Peyer's patch (tissue), 4 donors: ENCODE measurements at regions not wholly inside any gene's neighbourhood (a gene's known extent, or its start where the extent isn't known, plus 50 kb on each side); places are given as distances from the start of the nearest gene placed in this dataset.

Experiments
- DNase-seq, 3 donors: peaks; one replicate each; pipeline ENCODE4 v3.0.0-alpha.2; 2017 to 2019
- H3K27ac ChIP-seq, 4 donors: fragments of 200-600 bp; sonication (generic); one replicate each; pipeline ENCODE4 v1.5.1; 2016 to 2019
- H3K27me3 ChIP-seq, 2 donors: fragments of 200-600 bp; sonication (generic); one replicate each; pipeline ENCODE4 v1.5.1; 2019
- H3K36me3 ChIP-seq, 3 donors: fragments of 200-600 bp; sonication (generic); one replicate each; pipeline ENCODE4 v1.5.1; 2016 to 2019
- H3K4me1 ChIP-seq, 4 donors: fragments of 200-600 bp; sonication (generic); one replicate each; pipeline ENCODE4 v1.5.1; 2016 to 2019
- H3K4me3 ChIP-seq, 4 donors: fragments of 200-600 bp; sonication (generic); 1 replicate in 3 of 4; 2 replicates in 1 of 4; pipeline ENCODE4 v1.5.1; 2016 to 2019; ENCODE audit warnings: mild to moderate bottlenecking in 1 of 4
- H3K9me3 ChIP-seq, 4 donors: fragments of 200-600 bp; sonication (generic); one replicate each; pipeline ENCODE4 v1.5.1; 2016 to 2019; ENCODE audit warnings: mild to moderate bottlenecking in 1 of 4
- CTCF ChIP-seq, 6 experiments: fragments of 450-650 bp in 4 of 6; fragments of 200-600 bp in 2 of 6; sonication (generic) in 1 of 6; IDR thresholded peaks; one replicate each; pipeline ENCODE4 v1.5.1; 2017 to 2019; ENCODE audit warnings: antibody characterized with exemption in 6 of 6, mild to moderate bottlenecking in 3 of 6, moderate library complexity in 1 of 6
- POLR2A ChIP-seq, 2 donors: fragments of 450-650 bp; IDR thresholded peaks; one replicate each; pipeline ENCODE4 v1.5.1; 2017; ENCODE audit warnings: antibody characterized with exemption in 2 of 2, mild to moderate bottlenecking in 2 of 2, moderate library complexity in 2 of 2

GRCh38 chrX:95612350-95612749 lies 1072.3 kb upstream of the DIAPH2 start:
- Histone ChIP-seq H3K27me3 (no peaks in the 10 kb centered on the region), H3K9me3 (no peaks in the 10 kb centered on the region), H3K36me3 (no peaks in the 10 kb centered on the region), H3K4me3 (no peak overlapping the region), H3K4me1 (no peaks in the 10 kb centered on the region), H3K27ac (no peak overlapping the region)
- no peak for TF ChIP-seq POLR2A (IDR thresholded peaks at IDR 0.05)
- TF ChIP-seq CTCF (IDR thresholded peaks at IDR 0.05): no peak
- DNase-seq: no peak

GRCh38 chrX:95622200-95622599 lies 1062.4 kb upstream of the DIAPH2 start:
- H3K9me3 ChIP-seq: no peaks in the 10 kb centered on the region
- H3K36me3 ChIP-seq: no peaks in the 10 kb centered on the region
- H3K4me3 ChIP-seq: no peak overlapping the region
- H3K4me1 ChIP-seq: no peaks in the 10 kb centered on the region
- TF ChIP-seq POLR2A (IDR thresholded peaks at IDR 0.05) (no peak), CTCF (IDR thresholded peaks at IDR 0.05) (no peak)
- H3K27me3 ChIP-seq: no peaks in the 10 kb centered on the region
- H3K27ac ChIP-seq: no peak overlapping the region
- no peak for DNase-seq

GRCh38 chrX:95626748-95627147 lies 1057.9 kb upstream of the DIAPH2 start:
- Histone ChIP-seq H3K9me3 (no peaks in the 10 kb centered on the region), H3K4me1 (no peaks in the 10 kb centered on the region), H3K36me3 (no peaks in the 10 kb centered on the region), H3K27ac (no peak overlapping the region), H3K27me3 (no peaks in the 10 kb centered on the region), H3K4me3 (no peak overlapping the region)
- DNase-seq: no peak
- TF ChIP-seq CTCF (IDR thresholded peaks at IDR 0.05) (no peak), POLR2A (IDR thresholded peaks at IDR 0.05) (no peak)

- no peaks in the 10 kb centered on the region for H3K36me3 ChIP-seq
- no peaks in the 10 kb centered on the region for H3K4me1 ChIP-seq
- H3K27me3 ChIP-seq: no peaks in the 10 kb centered on the region
- H3K27ac ChIP-seq: no peak overlapping the region
- H3K9me3 ChIP-seq: no peaks in the 10 kb centered on the region
- no peak overlapping the region for H3K4me3 ChIP-seq
- TF ChIP-seq CTCF (IDR thresholded peaks at IDR 0.05): no peak
- TF ChIP-seq POLR2A (IDR thresholded peaks at IDR 0.05): no peak
- DNase-seq: no peak
These were observed 1055.8 kb upstream of the DIAPH2 start for GRCh38 chrX:95628796-95629195.

GRCh38 chrX:95629737-95630136 lies 1054.9 kb upstream of the DIAPH2 start:
- H3K4me3 ChIP-seq: no peak overlapping the region
- TF ChIP-seq POLR2A (IDR thresholded peaks at IDR 0.05) (no peak), CTCF (IDR thresholded peaks at IDR 0.05) (no peak)

GRCh38 chrX:95640226-95640625 lies 1044.4 kb upstream of the DIAPH2 start:
- TF ChIP-seq CTCF (IDR thresholded peaks at IDR 0.05): no peak
- TF ChIP-seq POLR2A (IDR thresholded peaks at IDR 0.05): no peak
- H3K9me3 ChIP-seq: no peaks in the 10 kb centered on the region
- no peak for DNase-seq

More at GRCh38 chrX:95629737-95630136, 1054.9 kb upstream of the DIAPH2 start:
- H3K27ac ChIP-seq: no peak overlapping the region
- H3K36me3 ChIP-seq: no peaks in the 10 kb centered on the region
- no peaks in the 10 kb centered on the region for H3K9me3 ChIP-seq
- no peaks in the 10 kb centered on the region for H3K27me3 ChIP-seq
- DNase-seq: no peak
- no peaks in the 10 kb centered on the region for H3K4me1 ChIP-seq

More at GRCh38 chrX:95640226-95640625, 1044.4 kb upstream of the DIAPH2 start:
- H3K36me3 ChIP-seq: no peaks in the 10 kb centered on the region
- H3K4me1 ChIP-seq: no peaks in the 10 kb centered on the region
- no peak overlapping the region for H3K4me3 ChIP-seq
- no peaks in the 10 kb centered on the region for H3K27me3 ChIP-seq
- H3K27ac ChIP-seq: no peak overlapping the region
